Osteoblast (primary cell): ENCODE measurements at regions not wholly inside any gene's neighbourhood (a gene's known extent, or its start where the extent isn't known, plus 50 kb on each side); places are given as distances from the start of the nearest gene placed in this dataset.

Experiments
- DNase-seq: peaks from one replicate; pipeline ENCODE4 v3.0.0; 2011; ENCODE audit warnings: low spot score, mixed read lengths; ENCODE audit not compliant: insufficient read length; ENCODE audit errors: missing footprints
- H2AFZ ChIP-seq: 2 replicates; pipeline ENCODE4 v1.6.0; 2011; ENCODE audit warnings: mild to moderate bottlenecking, low read length
- H3K27ac ChIP-seq: 2 replicates; pipeline ENCODE4 v1.5.1; 2011; ENCODE audit warnings: mild to moderate bottlenecking, low read depth, low read length, moderate library complexity
- H3K27me3 ChIP-seq: 2 replicates; pipeline ENCODE4 v1.6.0; 2012; ENCODE audit warnings: mild to moderate bottlenecking, control low read depth, inconsistent platforms, low read length, moderate library complexity; ENCODE audit not compliant: insufficient read depth
- H3K36me3 ChIP-seq: 2 replicates; pipeline ENCODE4 v1.5.1; 2011; ENCODE audit warnings: mild to moderate bottlenecking, low read length, control low read depth, moderate library complexity; ENCODE audit not compliant: insufficient read depth
- H3K4me1 ChIP-seq: 2 replicates; pipeline ENCODE4 v1.5.1; 2011; ENCODE audit warnings: mild to moderate bottlenecking, low read length, control low read depth, moderate library complexity; ENCODE audit not compliant: insufficient read depth
- H3K4me2 ChIP-seq: 2 replicates; pipeline ENCODE4 v1.6.0; 2011; ENCODE audit warnings: mild to moderate bottlenecking, low read length; ENCODE audit not compliant: insufficient read depth
- H3K4me3 ChIP-seq: fragments of 200-600 bp; sonication (generic); 3 replicates; pipeline ENCODE4 v1.5.1; 2012; ENCODE audit warnings: mild to moderate bottlenecking, low read length, inconsistent platforms; ENCODE audit not compliant: insufficient read depth
- H3K79me2 ChIP-seq: 2 replicates; pipeline ENCODE4 v1.6.0; 2012; ENCODE audit warnings: mild to moderate bottlenecking, low read length, control low read depth, inconsistent platforms; ENCODE audit not compliant: insufficient read depth
- H3K9me3 ChIP-seq: 2 replicates; pipeline ENCODE4 v1.5.1; 2011; ENCODE audit warnings: low read depth, low read length, control low read depth
- H4K20me1 ChIP-seq: 2 replicates; pipeline ENCODE4 v1.6.0; 2012; ENCODE audit warnings: mild to moderate bottlenecking, low read length, control low read depth; ENCODE audit not compliant: insufficient read depth
- CTCF ChIP-seq: IDR thresholded peaks from 2 replicates; pipeline ENCODE4 v1.5.1; 2011; ENCODE audit warnings: mild to moderate bottlenecking, low read depth, low read length, moderate library complexity; ENCODE audit errors: extremely low read depth

GRCh38 chr2:240309214-240309613 lies 126.2 kb upstream of the GPC1 start:
- Histone ChIP-seq H3K4me2 (no peak overlapping the region), H3K36me3 (no peaks in the 10 kb centered on the region), H3K4me3 (no peak overlapping the region), H3K9me3 (no peaks in the 10 kb centered on the region), H3K27ac (no peak overlapping the region), H2AFZ (no peak overlapping the region), H3K27me3 (no peaks in the 10 kb centered on the region), H3K79me2 (no peaks in the 10 kb centered on the region), H3K4me1 (no peaks in the 10 kb centered on the region), H4K20me1 (no peaks in the 10 kb centered on the region)
- no peak for DNase-seq
- no peak for TF ChIP-seq CTCF

- Histone ChIP-seq H3K27ac (no peak overlapping the region), H3K4me3 (no peak overlapping the region), H4K20me1 (no peaks in the 10 kb centered on the region), H3K9me3 (no peaks in the 10 kb centered on the region), H2AFZ (no peak overlapping the region), H3K27me3 (no peaks in the 10 kb centered on the region), H3K4me1 (no peaks in the 10 kb centered on the region), H3K79me2 (no peaks in the 10 kb centered on the region), H3K36me3 (no peaks in the 10 kb centered on the region), H3K4me2 (no peak overlapping the region)
- DNase-seq = no peak
- no peak for TF ChIP-seq CTCF
Measured at GRCh38 chr2:240310201-240310600, 125.3 kb upstream of the GPC1 start.

- no peak for DNase-seq
- no peaks in the 10 kb centered on the region for H3K36me3 ChIP-seq
- H2AFZ ChIP-seq = no peak overlapping the region
- no peaks in the 10 kb centered on the region for H3K79me2 ChIP-seq
- no peak overlapping the region for H3K4me3 ChIP-seq
- no peaks in the 10 kb centered on the region for H3K27me3 ChIP-seq
- TF ChIP-seq CTCF = no peak
- H3K27ac ChIP-seq = no peak overlapping the region
- no peaks in the 10 kb centered on the region for H3K9me3 ChIP-seq
- H3K4me1 ChIP-seq = no peaks in the 10 kb centered on the region
- H3K4me2 ChIP-seq = no peak overlapping the region
- no peaks in the 10 kb centered on the region for H4K20me1 ChIP-seq
Measured at GRCh38 chr2:240310645-240311044, 124.8 kb upstream of the GPC1 start.

GRCh38 chr2:240311821-240312220 lies 123.6 kb upstream of the GPC1 start:
- Histone ChIP-seq H3K27me3 (peaks cover 3% of the 10 kb centered on the region), H3K79me2 (no peaks in the 10 kb centered on the region), H3K4me1 (no peaks in the 10 kb centered on the region), H3K4me2 (no peak overlapping the region), H3K9me3 (no peaks in the 10 kb centered on the region), H4K20me1 (no peaks in the 10 kb centered on the region), H3K36me3 (no peaks in the 10 kb centered on the region), H2AFZ (no peak overlapping the region), H3K4me3 (no peak overlapping the region), H3K27ac (no peak overlapping the region)
- peak; percentile 55 for DNase-seq
- TF ChIP-seq CTCF = no peak
